Stimulated activated CD8-positive, alpha-beta memory T cell treated with anti-CD3 and anti-CD28 coated beads, Interleukin-15, amount 100 ng/mL, for 1 hour (primary cell): ENCODE measurements at regions not wholly inside any gene's neighbourhood (a gene's known extent, or its start where the extent isn't known, plus 50 kb on each side); places are given as distances from the start of the nearest gene placed in this dataset.

Experiments used
- DNase-seq: peaks from one replicate; pipeline ENCODE4 v3.0.0-alpha.2; 2020; ENCODE audit warnings: low read depth

DNA sequence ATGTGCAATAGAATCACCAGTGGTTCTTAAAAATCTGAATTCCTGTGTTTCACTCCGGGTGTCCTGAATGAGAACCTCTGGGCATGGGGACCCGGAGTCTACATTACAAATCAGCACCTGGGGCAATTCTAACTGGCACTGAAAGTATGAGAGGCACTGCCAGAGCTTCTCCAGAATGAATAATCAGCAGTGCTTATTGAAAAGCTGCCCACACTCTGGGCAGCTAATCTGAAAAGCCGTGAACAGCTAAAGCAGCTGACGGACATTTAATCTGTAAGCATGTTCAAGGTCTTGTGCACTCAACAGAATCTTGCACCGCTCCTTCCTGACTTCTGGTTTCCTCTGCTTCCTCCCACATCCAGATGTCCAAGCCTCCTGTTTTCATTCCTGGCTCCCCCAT is 113.3 kb upstream of the KIF5B start:
- DNase-seq = no peak

DNA sequence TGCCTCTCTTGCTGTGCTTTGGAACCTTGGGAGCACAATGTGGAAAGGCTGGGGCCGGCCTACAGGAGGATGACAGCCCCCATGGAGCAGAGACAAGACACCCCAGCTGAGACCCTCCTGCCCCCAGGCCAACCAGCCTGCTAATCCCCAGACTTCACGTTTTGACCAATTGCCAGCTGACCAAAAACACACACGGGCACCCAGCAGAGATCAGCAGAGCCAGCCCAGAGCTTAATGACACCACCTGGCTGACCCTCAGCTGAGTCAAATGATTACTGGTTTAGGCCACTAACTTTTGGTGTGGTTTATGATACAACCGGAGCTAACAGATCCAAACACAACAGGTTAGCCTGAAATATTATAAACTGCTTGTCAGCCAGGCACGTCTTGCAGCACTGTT is 111.2 kb upstream of the KIF5B start:
- no peak for DNase-seq

DNA sequence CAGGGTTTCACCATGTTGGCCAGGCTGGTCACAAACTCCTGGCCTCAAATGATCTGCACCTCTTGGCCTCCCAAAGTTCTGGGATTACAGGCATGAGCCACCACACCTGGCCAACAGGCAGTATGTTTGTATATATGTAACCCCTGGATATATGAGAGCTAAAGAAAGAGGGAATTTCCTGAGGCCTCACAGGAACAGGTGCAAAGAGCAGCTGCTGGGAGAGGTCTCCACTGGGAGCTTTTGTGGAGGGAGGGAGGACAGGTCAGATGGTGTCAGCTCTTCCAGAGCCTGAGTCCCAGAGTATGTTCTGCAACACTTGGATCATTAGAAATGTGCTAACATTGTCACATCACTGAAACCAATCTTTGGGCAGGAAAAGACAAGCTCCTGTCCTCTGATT is 110.1 kb upstream of the KIF5B start:
- no peak for DNase-seq

DNA sequence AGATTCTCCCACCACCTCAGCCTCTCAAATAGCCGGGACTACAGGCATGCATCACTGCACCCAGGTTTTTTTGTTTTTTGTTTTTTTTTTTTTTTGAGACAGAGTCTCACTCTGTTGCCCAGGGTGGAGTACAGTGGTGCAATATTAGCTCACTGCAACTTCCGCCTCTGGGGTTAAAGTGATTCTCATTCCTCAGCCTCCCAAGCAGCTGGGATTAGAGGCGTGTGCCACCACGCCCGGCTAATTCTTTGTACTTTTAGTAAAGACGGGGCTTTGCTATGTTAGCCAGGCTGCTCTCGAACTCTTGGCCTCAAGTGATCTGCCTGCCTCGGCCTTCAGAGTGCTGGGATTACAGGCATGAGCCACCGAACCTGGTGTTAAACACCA is 107.5 kb upstream of the KIF5B start:
- no peak for DNase-seq

DNA sequence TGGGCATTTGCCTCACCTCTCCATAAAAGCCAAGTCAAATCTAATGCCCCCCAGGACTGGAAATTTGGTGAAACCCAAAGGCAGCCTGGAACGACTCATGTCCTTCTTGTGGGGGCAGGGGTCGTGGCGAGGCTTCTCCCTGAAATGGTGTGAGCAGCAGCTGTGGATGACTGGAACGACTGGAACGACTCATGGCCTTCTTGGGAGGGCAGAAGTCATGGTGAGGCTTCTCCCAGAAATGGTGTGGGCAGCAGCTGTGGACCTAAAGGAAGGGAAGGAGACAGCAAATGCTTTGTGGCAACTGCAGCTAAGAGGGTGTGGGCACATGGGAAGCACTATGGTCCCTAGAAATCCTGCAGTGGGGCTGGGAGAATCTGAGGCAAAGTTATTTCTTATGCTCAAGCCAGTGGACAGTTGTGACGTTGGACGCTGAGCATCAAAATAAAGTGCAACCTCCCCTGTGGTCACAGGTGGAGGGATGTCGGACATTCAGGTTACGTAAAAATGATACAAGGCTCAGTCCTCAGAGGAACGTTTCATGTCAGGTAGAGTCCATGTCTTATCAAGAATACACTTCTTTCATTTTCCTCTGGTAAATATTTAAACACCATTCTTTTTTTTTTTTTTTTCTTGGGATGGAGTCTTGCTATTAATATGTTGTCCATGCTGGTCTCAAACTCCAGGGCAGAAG is 107.0 kb upstream of the KIF5B start:
- no peak for DNase-seq

DNA sequence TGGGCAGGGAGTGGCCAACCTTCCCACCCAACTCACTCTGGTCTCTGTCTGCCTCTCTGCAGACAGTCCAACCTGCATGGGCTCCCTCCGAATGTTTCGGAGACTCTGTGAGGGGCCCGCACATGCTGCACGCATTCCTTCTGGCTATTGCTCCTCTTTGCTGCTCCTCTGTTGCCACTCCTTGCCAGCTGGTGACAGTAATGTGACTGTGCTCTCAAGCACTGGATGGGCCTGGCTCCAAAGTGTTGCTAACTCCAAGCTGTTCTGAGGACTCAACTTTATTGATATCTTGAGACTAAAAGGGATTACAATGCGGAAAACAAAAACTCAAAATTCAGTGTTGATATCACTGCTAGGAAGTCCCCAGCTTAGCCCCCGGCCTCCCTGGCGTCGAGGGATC is 105.4 kb upstream of the KIF5B start:
- DNase-seq = no peak

DNA sequence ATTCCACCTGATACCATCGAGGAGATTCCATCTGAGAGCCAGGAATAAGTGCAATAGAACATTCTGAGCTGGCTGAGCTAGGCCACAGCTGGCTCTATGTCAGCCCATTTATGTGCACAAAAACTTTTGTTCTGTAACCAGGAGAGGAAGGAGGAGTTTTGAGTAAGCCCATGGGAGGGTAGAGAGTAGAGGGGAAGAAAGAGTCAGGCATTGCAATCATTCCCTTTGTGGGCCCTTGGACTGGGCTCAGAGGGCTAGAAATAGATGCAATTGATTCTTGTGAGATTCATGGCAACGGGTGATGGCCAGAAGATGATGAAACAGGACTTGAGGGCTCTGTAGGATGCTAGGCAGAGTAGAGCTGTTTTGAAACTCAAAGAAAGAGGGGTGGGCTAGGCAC is 104.6 kb upstream of the KIF5B start:
- DNase-seq = no peak

DNA sequence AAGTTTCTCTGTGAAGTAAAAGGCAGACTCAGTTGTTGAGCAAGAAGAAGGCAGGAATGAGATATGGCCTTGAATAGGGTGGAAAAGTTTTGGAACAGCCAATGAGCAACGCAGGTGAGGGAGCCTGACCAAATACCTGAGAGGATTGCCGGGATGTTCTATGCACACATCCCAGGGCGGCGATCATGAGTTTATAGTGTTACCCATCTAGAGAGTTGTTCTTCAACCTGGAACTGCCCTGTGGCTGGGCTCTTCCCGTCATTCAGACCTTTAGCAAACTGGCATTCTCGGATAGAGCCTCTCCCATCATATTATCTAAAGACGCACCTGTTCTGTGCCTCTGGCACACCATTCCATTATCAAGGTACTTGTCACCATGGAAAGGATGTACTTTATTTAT is 103.0 kb upstream of the KIF5B start:
- no peak for DNase-seq

DNA sequence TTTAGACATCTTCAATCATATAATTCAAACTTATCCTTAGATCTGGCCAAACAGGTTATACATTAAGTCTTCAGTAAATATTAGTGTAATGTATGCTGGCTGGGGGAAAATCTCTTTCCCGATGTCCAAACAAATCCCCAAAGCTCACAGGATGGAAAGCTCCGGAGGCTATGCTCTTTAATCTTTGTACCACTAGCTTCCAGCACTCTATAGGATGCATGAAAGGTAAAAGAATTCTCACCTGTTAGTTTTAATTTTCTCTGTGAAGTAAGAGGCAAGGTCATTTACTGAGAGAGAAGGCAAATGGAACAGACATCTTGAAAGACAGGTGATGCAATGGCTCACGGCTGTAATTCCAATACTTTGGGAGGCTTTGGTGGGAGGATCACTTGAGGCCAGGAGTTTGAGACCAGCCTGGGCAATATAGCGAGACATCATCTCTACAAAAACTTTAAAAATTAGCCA is 99.8 kb upstream of the KIF5B start:
- no peak for DNase-seq

DNA sequence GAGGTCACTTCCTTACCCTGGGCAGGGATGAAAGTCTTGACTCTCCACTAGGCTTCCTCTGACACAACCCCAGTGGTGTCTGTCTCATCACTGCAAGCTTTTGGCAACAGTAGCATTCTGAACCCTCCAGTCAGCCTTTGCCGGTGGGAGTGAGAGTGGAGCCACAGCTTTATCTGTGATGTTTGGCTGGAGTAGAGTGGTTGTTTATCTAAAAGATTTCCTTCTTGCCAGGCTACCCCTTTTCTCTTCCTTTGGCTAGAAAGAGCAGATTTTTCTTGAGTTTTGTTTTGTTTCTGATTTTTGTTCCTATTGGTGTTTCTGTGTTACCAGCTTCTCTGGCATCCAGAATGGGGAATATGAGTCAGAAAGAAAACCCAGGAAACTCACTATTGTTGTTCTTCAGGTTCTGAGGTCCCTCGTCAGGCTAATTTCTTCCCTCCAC is 98.9 kb upstream of the KIF5B start:
- DNase-seq = no peak

DNA sequence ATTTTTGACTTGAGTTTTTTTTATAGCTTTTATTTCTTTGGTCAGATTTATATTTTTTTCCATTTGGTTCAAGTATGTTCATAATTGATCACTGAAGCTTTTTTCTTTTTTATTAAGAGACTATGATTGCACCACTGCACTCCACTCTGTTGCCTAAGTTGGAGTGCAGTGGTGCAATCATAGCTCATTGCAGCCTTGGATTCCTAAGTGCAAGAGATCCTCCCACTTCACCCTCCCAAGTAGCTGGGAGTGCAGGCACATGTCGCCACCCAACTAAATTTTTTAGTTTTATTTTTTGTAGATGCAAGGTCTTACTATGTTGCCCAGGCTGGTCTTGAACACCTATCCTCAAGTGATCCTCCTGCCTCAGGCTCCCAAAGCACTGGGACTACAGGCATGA is 97.7 kb upstream of the KIF5B start:
- DNase-seq = no peak

DNA sequence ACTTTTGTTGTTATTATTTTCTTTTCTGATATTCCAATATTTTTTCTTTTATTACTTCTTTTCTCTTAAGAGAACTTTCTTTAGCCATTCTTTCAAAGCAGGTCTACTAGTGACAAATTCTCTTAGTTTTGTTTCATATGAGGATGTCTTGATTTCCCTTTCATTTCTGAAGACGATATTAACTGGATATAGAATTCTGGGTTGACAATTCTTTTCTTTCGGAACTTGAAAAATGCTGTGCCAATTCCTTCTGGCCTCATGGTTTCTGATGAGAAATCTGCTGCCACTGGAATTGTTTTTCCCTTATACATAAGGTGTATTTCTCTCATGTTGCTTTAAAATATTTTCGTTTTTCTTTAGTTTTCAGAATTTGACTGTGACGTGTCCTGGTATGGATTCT is 97.0 kb upstream of the KIF5B start:
- DNase-seq = no peak

DNA sequence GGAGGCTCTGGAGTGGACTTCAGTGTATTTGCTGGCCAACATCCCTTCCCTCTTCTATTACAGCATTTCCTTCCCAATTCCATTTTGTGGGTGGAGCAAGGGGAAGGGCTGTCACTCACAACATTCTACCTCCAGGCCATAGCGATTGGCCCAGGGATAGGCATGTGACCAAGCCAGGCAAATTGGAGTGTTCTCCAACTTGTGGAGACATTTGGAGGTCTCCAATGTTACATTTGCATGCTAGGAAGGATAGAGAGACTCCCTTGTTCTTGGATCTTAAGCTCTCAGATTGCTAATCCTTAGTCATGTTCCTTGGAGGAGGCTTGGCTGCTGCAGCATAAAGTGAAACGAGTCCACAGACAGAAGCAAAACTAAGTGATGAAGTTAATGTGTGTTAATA is 95.6 kb upstream of the KIF5B start:
- DNase-seq = no peak

DNA sequence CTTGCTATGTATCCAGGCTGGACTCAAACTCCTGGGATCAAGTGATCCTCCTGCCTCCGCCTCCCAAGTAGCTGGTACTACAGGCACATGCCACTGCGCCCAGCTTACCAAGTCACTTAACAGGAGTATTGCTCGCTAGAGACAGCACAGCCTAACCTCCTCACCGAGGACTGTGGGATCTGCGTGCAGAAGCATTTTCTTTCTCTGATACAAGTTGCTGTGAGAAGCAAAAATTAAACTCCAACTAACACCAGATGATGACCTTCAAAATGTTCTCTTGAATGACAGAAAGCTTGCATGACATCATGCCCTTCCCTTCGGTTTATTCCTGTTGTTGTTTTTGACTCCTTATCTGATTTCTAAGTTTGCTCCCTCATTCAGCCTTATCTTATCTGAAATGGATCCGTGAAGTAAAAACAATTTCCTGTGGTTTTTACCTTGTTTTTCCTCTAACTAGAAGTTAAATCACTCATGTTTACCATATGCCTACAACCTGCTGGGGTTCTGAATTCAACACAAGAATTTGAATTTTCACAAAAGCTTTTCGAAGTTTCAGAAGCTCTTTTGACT is 94.4 kb upstream of the KIF5B start:
- DNase-seq = no peak

DNA sequence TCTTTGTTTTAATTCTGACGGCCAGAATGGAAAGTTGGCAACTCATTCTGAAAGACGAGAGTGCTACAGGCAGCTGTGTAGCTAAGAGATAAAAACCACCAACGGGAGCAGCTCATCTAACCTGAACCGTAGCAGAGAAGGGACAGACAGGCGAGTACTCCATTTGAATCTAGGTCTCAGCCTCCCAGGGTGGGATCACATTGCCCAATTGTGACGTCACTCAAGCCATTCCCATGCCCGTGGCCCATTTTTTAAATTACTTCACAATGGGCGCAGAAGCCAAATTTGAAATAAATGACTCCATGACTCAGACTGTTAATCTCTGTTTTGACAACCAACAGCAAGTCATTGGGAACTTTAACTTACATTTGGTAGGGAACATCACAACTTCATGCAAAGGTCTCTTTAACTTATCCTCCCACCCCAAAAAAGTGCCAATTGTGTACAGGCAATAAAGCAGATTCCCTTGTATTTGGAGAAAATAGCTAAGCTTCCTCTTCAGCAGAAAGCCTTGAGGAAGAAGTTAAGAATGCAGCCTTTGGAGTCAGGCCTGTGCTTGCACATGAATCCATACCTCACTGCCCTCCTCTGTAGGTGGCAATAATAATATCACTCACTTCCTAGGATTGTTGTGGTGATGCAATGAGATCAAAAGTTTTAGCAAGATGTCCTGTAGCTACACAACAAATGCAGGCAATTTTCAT is 93.2 kb upstream of the KIF5B start:
- no peak for DNase-seq

DNA sequence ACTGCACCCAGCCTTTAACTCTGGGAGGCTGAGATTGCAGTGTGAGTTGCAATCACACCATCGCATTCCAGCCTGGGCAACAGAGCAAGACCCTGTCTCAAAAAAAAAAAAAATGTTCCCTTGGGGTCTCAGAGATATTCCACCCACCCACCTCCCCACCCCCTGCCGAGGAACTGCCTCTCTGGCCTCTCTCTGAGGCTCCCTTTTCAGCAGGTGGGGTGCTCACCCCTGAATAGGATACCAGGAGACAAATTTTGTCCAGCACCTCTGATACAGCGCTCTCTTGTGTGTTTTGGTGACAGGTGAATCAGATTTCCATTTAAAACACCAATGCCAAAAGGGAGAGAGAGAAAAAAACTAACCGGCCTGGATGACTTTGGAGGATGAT is 92.6 kb upstream of the KIF5B start:
- no peak for DNase-seq

DNA sequence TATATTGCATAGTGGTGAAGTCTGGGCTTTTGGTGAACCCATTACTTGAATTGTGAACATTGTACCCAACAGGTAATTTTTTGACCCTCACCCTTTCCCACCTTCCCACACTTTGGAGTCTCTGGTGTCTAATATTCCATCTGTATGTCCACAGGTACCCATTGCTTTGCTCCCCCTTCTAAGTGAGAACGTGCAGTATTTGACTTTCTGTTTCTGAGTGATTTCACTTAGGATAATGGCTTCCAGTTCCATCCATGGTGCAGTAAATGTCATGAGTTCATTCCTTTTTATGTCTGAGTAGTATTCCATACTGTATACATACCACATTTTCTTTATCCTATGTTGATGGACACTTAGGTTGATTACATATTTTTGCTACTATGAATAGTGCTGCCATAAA is 91.5 kb upstream of the KIF5B start:
- no peak for DNase-seq

DNA sequence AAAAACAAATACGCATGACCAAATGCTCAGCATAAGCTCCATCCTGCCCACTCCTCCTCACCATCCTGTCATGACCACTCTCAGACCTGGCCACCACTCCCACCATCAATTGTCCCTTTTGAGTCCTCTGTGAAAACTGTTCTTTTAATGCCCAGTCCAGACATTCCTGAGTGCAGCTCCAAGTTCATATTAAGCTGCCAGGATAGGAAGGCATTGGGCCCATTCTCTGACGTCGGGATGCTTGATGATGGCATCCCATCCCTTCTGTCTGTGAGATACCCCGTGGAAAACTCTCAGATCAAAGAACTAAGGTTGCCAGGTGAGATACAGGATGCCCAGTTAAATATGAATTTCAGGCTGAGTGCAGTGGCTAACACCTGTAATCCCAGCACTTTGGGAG is 89.9 kb upstream of the KIF5B start:
- no peak for DNase-seq

DNA sequence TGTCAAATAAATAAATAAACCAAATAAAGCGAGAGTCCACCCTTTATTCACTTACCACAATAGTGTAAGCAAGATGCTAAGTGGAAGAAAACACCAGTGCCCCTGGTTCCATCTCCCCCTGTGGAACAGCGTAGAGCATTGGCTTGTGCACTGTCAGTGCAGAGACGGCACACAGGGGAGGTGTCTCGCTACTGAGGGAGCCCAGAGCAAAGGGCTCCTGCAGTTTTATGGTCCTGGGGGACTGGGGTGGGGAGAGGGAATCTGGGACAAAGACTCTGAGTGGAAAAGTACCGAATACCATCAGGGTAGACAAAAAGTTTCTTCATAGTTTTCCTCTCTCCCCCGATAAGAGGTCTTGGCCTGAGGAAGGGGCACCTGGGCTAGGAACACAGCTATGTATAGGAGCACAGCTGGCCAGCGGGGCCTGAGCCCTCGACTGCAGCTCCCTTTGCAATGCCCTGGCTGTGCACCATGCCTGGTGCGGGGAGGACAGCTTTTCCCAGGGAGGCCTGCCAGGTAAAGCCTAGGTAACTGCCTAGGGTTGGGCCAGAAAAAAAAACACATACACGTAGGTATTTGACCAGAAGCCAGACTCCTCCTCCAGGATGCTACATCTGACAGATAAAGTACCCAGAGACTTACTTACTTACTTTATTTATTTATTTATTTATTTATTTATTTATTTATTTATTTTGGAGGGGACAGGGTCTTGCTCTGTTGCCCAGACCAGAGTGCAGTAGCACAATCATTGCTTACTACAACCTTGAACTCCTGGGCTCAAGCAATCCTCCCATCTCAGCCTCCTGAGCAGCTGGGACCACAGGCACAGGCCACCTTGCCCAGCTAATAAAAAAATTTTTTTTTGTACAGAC is 88.8 kb upstream of the KIF5B start:
- no peak for DNase-seq

DNA sequence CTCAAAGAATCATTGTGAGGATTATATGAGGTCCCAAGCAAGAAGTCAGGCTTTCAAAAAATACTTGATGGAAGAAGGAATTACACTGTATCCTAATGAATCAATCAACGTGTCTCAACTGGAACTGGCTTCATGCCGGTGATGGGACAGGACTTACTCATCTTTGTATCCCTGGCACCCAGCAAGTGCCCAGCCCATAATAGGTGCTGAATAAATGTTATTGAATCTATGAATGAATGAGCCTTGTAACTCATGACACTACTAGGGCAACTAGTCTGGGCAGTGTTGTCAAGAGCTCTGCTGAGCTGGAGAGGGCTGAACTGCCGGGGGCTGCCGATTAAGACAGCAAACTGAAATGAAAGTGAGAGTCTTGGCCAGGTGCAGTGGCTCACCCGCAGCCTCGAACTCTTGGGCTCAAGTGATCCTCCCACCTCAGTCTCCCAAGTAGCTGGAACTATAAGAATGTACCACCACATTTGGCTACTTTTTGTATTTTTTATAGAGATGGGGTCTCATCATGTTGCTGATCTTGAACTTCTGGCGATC is 87.2 kb upstream of the KIF5B start:
- DNase-seq = no peak

DNA sequence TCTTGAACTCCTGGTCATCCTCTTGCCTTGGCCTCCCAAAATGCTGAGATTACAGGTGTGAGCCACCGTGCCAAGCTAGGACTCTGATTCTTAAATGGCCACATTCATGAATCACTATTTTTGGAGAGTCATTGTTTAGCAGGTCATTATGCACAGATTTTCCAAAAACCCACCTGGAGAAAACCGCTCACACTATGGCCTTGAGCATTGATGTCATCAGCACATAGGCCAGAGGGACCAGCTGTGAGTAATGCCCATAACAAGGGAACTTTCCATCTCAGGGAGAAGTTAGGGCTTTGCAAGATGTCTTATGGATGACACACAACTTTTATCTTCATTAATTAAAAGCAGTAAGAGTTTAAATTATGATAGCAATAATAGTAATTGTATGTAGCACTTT is 86.4 kb upstream of the KIF5B start:
- no peak for DNase-seq

DNA sequence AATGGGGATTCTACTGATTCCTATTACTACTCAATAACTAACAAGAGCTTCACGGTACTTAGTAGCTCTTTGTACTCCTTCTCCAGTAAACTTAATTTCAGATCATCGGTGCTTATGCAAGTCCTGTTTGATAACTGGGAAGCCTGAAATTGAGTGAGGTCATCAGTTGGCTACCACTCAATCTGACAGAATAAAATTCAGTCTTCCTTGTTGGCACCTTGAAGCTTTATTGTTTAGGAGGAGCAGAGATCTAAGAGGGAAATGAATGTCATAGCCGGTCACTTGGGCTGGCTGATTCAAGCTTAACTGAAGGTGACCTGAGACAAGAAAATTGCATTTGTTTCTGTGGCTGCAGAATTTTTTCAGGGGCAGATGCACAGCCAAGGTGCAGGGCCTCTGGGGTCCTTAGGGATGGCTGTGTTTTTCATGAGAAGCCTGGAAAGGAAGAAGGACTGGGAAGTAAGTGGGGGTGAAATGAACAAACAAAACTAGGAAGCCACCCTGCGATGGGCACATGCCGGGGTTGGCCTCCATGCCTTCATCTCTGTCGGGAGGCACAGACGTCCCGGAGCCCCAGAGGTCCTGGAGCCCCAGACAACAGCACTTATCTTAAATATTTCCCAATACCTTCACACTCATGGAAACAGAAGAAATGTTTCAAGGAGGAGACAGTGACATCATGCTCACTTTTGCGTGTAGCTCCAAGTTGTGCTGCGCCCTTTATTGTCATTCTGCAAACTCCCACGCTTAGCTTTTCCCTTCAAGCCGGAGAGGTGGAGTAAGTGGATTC is 85.0 kb upstream of the KIF5B start:
- no peak for DNase-seq
